Mesenchymal stem cell (in vitro differentiated cells and primary cell): ENCODE measurements at regions not wholly inside any gene's neighbourhood (a gene's known extent, or its start where the extent isn't known, plus 50 kb on each side); places are given as distances from the start of the nearest gene placed in this dataset.

Source experiments
- DNase-seq: peaks from one replicate; pipeline ENCODE4 v3.0.0-alpha.2; 2013
- H2AFZ ChIP-seq: one replicate; pipeline ENCODE4 v1.6.1; 2013; ENCODE audit warnings: low read depth, mild to moderate bottlenecking, control low read depth, inconsistent platforms, low read length, moderate library complexity
- H2AK5ac ChIP-seq: 2 replicates; pipeline ENCODE4 v1.6.1; 2013; ENCODE audit warnings: low read length, moderate library complexity, mild to moderate bottlenecking, inconsistent platforms; ENCODE audit not compliant: severe bottlenecking
- H2BK120ac ChIP-seq: one replicate; pipeline ENCODE4 v1.6.1; 2013; ENCODE audit warnings: low read depth, mild to moderate bottlenecking, inconsistent platforms, low read length, moderate library complexity
- H2BK12ac ChIP-seq, 2 experiments: one replicate each; pipeline ENCODE4 v1.6.1; 2013; ENCODE audit warnings: inconsistent platforms in 2 of 2, low read length in 2 of 2, mild to moderate bottlenecking in 2 of 2, moderate library complexity in 2 of 2, control low read depth in 1 of 2
- H2BK15ac ChIP-seq: one replicate; pipeline ENCODE4 v1.6.1; 2013; ENCODE audit warnings: mild to moderate bottlenecking, low read depth, inconsistent platforms; ENCODE audit not compliant: poor library complexity, severe bottlenecking
- H2BK5ac ChIP-seq: 2 replicates; pipeline ENCODE4 v1.6.1; 2013; ENCODE audit warnings: low read depth, mild to moderate bottlenecking, low read length, control low read depth, inconsistent platforms; ENCODE audit not compliant: poor library complexity, severe bottlenecking
- H3K14ac ChIP-seq, 2 experiments: one replicate each; pipeline ENCODE4 v1.6.1; 2013; ENCODE audit warnings: inconsistent platforms in 2 of 2, low read length in 2 of 2, control low read depth in 1 of 2, mild to moderate bottlenecking in 1 of 2, moderate library complexity in 1 of 2
- H3K18ac ChIP-seq, 2 experiments: one replicate each; pipeline ENCODE4 v1.6.1; 2013; ENCODE audit warnings: inconsistent platforms in 2 of 2, low read length in 2 of 2, control low read depth in 1 of 2, low read depth in 1 of 2, mild to moderate bottlenecking in 1 of 2
- H3K23ac ChIP-seq, 2 experiments: one replicate each; pipeline ENCODE4 v1.6.1; 2013; ENCODE audit warnings: inconsistent platforms in 2 of 2, low read length in 2 of 2, mild to moderate bottlenecking in 2 of 2, moderate library complexity in 2 of 2, control low read depth in 1 of 2
- H3K27ac ChIP-seq: 2 replicates; pipeline ENCODE4 v1.5.1; 2013; ENCODE audit warnings: mild to moderate bottlenecking, moderate library complexity, low read length, control low read depth, inconsistent platforms; ENCODE audit not compliant: poor library complexity, severe bottlenecking
- H3K27me3 ChIP-seq, 2 experiments: 2 replicates each; pipeline versions ENCODE4 v1.6.1 to v1.7.0; 2013; ENCODE audit warnings: low read length in 2 of 2, mild to moderate bottlenecking in 2 of 2, moderate library complexity in 2 of 2, control low read depth in 1 of 2, inconsistent platforms in 1 of 2; ENCODE audit not compliant: control insufficient read depth in 1 of 2, insufficient read depth in 1 of 2
- H3K36me3 ChIP-seq, 2 experiments: 2 replicates each; pipeline versions ENCODE4 v1.6.1 to v1.7.0; 2013; ENCODE audit warnings: low read length in 2 of 2, control low read depth in 1 of 2, inconsistent platforms in 1 of 2, low read depth in 1 of 2, mild to moderate bottlenecking in 1 of 2; ENCODE audit not compliant: insufficient read depth in 2 of 2, control insufficient read depth in 1 of 2
- H3K4ac ChIP-seq, 2 experiments: one replicate each; pipeline ENCODE4 v1.6.1; 2013; ENCODE audit warnings: inconsistent platforms in 2 of 2, low read length in 2 of 2, mild to moderate bottlenecking in 2 of 2, moderate library complexity in 2 of 2, control low read depth in 1 of 2, low read depth in 1 of 2
- H3K4me1 ChIP-seq: 2 replicates; pipeline ENCODE4 v1.6.1; 2013; ENCODE audit warnings: low read depth, low read length, control low read depth; ENCODE audit not compliant: control insufficient read depth, insufficient read depth
- H3K4me2 ChIP-seq: 2 replicates; pipeline ENCODE4 v1.6.1; 2013; ENCODE audit warnings: low read length, mild to moderate bottlenecking, inconsistent platforms; ENCODE audit not compliant: poor library complexity, severe bottlenecking
- H3K4me3 ChIP-seq, 2 experiments: 2 replicates each; pipeline versions ENCODE4 v1.5.1 to v1.7.0; 2013; ENCODE audit warnings: low read length in 2 of 2, mild to moderate bottlenecking in 2 of 2, control low read depth in 1 of 2, low read depth in 1 of 2; ENCODE audit not compliant: insufficient read depth in 1 of 2
- H3K79me1 ChIP-seq: replicated peaks from 2 replicates; pipeline ENCODE4 v1.6.1; 2013; ENCODE audit warnings: mild to moderate bottlenecking, control low read depth, low read length, inconsistent platforms; ENCODE audit not compliant: poor library complexity, severe bottlenecking
- H3K9ac ChIP-seq: 2 replicates; pipeline ENCODE4 v1.7.0; 2013; ENCODE audit warnings: mild to moderate bottlenecking, low read length, moderate library complexity
- H3K9me3 ChIP-seq: 2 replicates; pipeline ENCODE4 v1.7.0; 2013; ENCODE audit warnings: mild to moderate bottlenecking, low read length; ENCODE audit not compliant: control insufficient read depth
- H4K8ac ChIP-seq: one replicate; pipeline ENCODE4 v1.6.1; 2013; ENCODE audit warnings: inconsistent platforms, mild to moderate bottlenecking, low read length, moderate library complexity
- H4K91ac ChIP-seq: one replicate; pipeline ENCODE4 v1.6.1; 2013; ENCODE audit warnings: mild to moderate bottlenecking, low read length, inconsistent platforms
- WGBS: methylation state at CpG from one replicate; pipeline ENCODE4 v1.1.7; 2013; ENCODE audit warnings: mixed read lengths; 5-methylcytosine and 5-hydroxymethylcytosine counted together

- no peak for DNase-seq
- 86% methylated on average over 3 of the region's 3 CpGs for WGBS
- H2AK5ac ChIP-seq = no peak overlapping the region
- H2BK15ac ChIP-seq = no peak overlapping the region
- no peak overlapping the region for H2BK12ac ChIP-seq
- H3K9me3 ChIP-seq = no peaks in the 10 kb centered on the region
- no peaks in the 10 kb centered on the region for H3K79me1 ChIP-seq
- H4K91ac ChIP-seq = no peak overlapping the region
- H3K18ac ChIP-seq = no peak overlapping the region
- H3K9ac ChIP-seq = no peak overlapping the region
- H3K36me3 ChIP-seq = no peaks in the 10 kb centered on the region
- H2BK5ac ChIP-seq = no peak overlapping the region
- no peak overlapping the region for H2AFZ ChIP-seq
- H3K14ac ChIP-seq = no peak overlapping the region
- H4K8ac ChIP-seq = no peak overlapping the region
- H3K4me3 ChIP-seq = no peak overlapping the region
- no peak overlapping the region for H3K27ac ChIP-seq
- H3K4me2 ChIP-seq = no peak overlapping the region
- H3K23ac ChIP-seq = no peak overlapping the region
- peaks cover 3 to 9% of the 10 kb centered on the region in 2 experiments for H3K27me3 ChIP-seq
- no peak overlapping the region for H2BK120ac ChIP-seq
- H3K4me1 ChIP-seq = no peaks in the 10 kb centered on the region
- no peak overlapping the region for H3K4ac ChIP-seq
These were observed 166.6 kb upstream of the NFIB start for GRCh38 chr9:14480526-14480925.

GRCh38 chr9:14479163-14479560, 165.2 kb upstream of the NFIB start:
- Histone ChIP-seq H3K27ac (no peak overlapping the region), H2BK120ac (no peak overlapping the region), H3K4ac (no peak overlapping the region), H3K4me1 (no peaks in the 10 kb centered on the region), H2BK15ac (no peak overlapping the region), H4K8ac (no peak overlapping the region), H3K14ac (no peak overlapping the region), H2AFZ (no peak overlapping the region), H2BK5ac (no peak overlapping the region), H3K79me1 (no peaks in the 10 kb centered on the region), H3K23ac (peak overlapping the region in 1 of 2 experiments; percentile 24), H3K4me3 (no peak overlapping the region), H3K36me3 (no peaks in the 10 kb centered on the region), H3K4me2 (no peak overlapping the region), H3K9ac (no peak overlapping the region), H4K91ac (no peak overlapping the region), H2BK12ac (no peak overlapping the region), H2AK5ac (no peak overlapping the region), H3K18ac (peak overlapping the region in 1 of 2 experiments; percentile 21), H3K27me3 (peaks cover 3 to 20% of the 10 kb centered on the region in 2 experiments), H3K9me3 (no peaks in the 10 kb centered on the region)
- peak; percentile 6 for DNase-seq
- WGBS = 95% methylated on average over 1 of the region's 1 CpG

- Histone ChIP-seq H3K18ac (no peak overlapping the region), H3K4me2 (no peak overlapping the region), H3K23ac (no peak overlapping the region), H3K9ac (no peak overlapping the region), H2BK12ac (no peak overlapping the region), H4K8ac (peak overlapping the region; percentile 16), H2AK5ac (no peak overlapping the region), H3K4me1 (no peaks in the 10 kb centered on the region), H3K14ac (no peak overlapping the region), H3K9me3 (no peaks in the 10 kb centered on the region), H3K36me3 (no peaks in the 10 kb centered on the region), H2BK15ac (no peak overlapping the region), H3K79me1 (no peaks in the 10 kb centered on the region), H3K27ac (no peak overlapping the region), H2AFZ (no peak overlapping the region), H2BK5ac (no peak overlapping the region), H3K4me3 (no peak overlapping the region), H3K27me3 (peaks cover 3 to 23% of the 10 kb centered on the region in 2 experiments), H2BK120ac (no peak overlapping the region), H4K91ac (no peak overlapping the region), H3K4ac (no peak overlapping the region)
- WGBS = 96% methylated on average over 3 of the region's 3 CpGs
- peak; percentile 46 for DNase-seq
These were observed 164.5 kb upstream of the NFIB start for GRCh38 chr9:14478175-14479162.

- no peak overlapping the region for H2AFZ ChIP-seq
- no peak overlapping the region for H2BK15ac ChIP-seq
- no peaks in the 10 kb centered on the region for H3K36me3 ChIP-seq
- DNase-seq = no peak
- WGBS = 96% methylated on average over 3 of the region's 4 CpGs
- peaks cover 4% of the 10 kb centered on the region for H3K4me1 ChIP-seq
- no peak overlapping the region for H4K8ac ChIP-seq
- H2BK5ac ChIP-seq = no peak overlapping the region
- no peak overlapping the region for H4K91ac ChIP-seq
- H2AK5ac ChIP-seq = no peak overlapping the region
- no peaks in the 10 kb centered on the region for H3K79me1 ChIP-seq
- peaks cover 31 to 69% of the 10 kb centered on the region in 2 experiments for H3K27me3 ChIP-seq
- H3K23ac ChIP-seq = no peak overlapping the region
- H3K18ac ChIP-seq = no peak overlapping the region
- no peak overlapping the region for H3K4me3 ChIP-seq
- H2BK120ac ChIP-seq = no peak overlapping the region
- H3K4ac ChIP-seq = no peak overlapping the region
- no peak overlapping the region for H3K4me2 ChIP-seq
- H3K27ac ChIP-seq = no peak overlapping the region
- H2BK12ac ChIP-seq = no peak overlapping the region
- H3K9ac ChIP-seq = no peak overlapping the region
- H3K9me3 ChIP-seq = no peaks in the 10 kb centered on the region
- H3K14ac ChIP-seq = no peak overlapping the region
These were observed 157.1 kb upstream of the NFIB start for GRCh38 chr9:14471041-14471440.
